DOHH2 (cell line): ENCODE measurements at regions not wholly inside any gene's neighbourhood (a gene's known extent, or its start where the extent isn't known, plus 50 kb on each side); places are given as distances from the start of the nearest gene placed in this dataset.

ENCODE experiments used
- EZH2phosphoT487 ChIP-seq: fragments of 200-600 bp; sonication (generic); IDR thresholded peaks from 2 replicates; pipeline ENCODE4 v1.6.1; 2017; ENCODE audit warnings: borderline replicate concordance, mild to moderate bottlenecking, antibody characterized with exemption, low read length, moderate library complexity, mixed read lengths
- TF ChIP-seq, protein P1 (sequence below): fragments of 200-600 bp; sonication (generic); IDR thresholded peaks from one replicate; pipeline ENCODE4 v1.5.1; 2014; ENCODE audit warnings: antibody characterized with exemption, mild to moderate bottlenecking, low read depth, low read length; ENCODE audit not compliant: poor library complexity, severe bottlenecking

DNA sequence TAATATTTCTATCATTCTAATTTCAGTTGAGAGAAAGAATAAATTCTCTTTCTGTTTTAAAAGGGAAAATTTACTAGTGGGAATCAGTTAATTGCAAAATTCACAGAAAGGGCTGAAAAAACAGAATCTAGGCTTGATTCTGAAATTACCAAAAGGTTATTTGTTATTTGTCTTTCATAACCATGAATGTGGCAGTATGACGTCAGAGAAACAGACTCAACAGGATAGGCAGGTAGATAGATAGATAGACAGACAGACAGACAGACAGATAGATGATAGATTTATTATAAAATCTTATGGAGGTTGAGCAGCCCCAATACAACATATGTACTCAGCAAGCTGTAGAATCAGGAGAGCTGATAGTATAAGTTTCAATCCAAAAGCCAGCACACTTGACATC lies 311.0 kb downstream of the ADAM29 start:
- TF ChIP-seq, protein P1, sequence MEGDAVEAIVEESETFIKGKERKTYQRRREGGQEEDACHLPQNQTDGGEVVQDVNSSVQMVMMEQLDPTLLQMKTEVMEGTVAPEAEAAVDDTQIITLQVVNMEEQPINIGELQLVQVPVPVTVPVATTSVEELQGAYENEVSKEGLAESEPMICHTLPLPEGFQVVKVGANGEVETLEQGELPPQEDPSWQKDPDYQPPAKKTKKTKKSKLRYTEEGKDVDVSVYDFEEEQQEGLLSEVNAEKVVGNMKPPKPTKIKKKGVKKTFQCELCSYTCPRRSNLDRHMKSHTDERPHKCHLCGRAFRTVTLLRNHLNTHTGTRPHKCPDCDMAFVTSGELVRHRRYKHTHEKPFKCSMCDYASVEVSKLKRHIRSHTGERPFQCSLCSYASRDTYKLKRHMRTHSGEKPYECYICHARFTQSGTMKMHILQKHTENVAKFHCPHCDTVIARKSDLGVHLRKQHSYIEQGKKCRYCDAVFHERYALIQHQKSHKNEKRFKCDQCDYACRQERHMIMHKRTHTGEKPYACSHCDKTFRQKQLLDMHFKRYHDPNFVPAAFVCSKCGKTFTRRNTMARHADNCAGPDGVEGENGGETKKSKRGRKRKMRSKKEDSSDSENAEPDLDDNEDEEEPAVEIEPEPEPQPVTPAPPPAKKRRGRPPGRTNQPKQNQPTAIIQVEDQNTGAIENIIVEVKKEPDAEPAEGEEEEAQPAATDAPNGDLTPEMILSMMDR = no peak
- no peak for TF ChIP-seq EZH2phosphoT487
